H1 (cell line): ENCODE measurements at regions not wholly inside any gene's neighbourhood (a gene's known extent, or its start where the extent isn't known, plus 50 kb on each side); places are given as distances from the start of the nearest gene placed in this dataset.
A peak's percentile ranks its signal among the peaks of the same experiment; 100 is the strongest.

Experiments used
- CTCF ChIA-PET: fragments of 300-600 bp; sonication (Branson Sonifier 250); formaldehyde crosslinking; loops from one replicate; lab custom pipeline; 2021; ENCODE audit not compliant: partially characterized antibody; lab: Charles Lee
- POLR2A ChIA-PET: fragments of 300-600 bp; sonication (Branson Sonifier 250); formaldehyde crosslinking; loops from one replicate; lab custom pipeline; 2021; ENCODE audit warnings: inconsistent platforms; ENCODE audit not compliant: partially characterized antibody; lab: Charles Lee
- DNase-seq, 2 experiments: peaks; one replicate each; pipeline versions ENCODE4 v3.0.0 to v3.0.0-alpha.2; 2010 to 2022; ENCODE audit warnings: low spot score in 2 of 2, low read depth in 1 of 2, mixed read lengths in 1 of 2
- FAIRE-seq: peaks from 2 replicates; lab custom pipeline; 2011; peaks lifted over from hg19 to GRCh38; lab: Jason Lieb, UNC
- H2AFZ ChIP-seq: 2 replicates; pipeline ENCODE4 v1.8.1; 2012; ENCODE audit warnings: low read length, inconsistent platforms
- H2AK5ac ChIP-seq: 2 replicates; pipeline ENCODE4 v1.6.1; 2013; ENCODE audit warnings: low read depth, low read length
- H2BK120ac ChIP-seq: replicated peaks from 2 replicates; pipeline ENCODE3; 2013; ENCODE audit warnings: low read depth, low read length, inconsistent platforms
- H2BK12ac ChIP-seq: 2 replicates; pipeline ENCODE4 v1.6.1; 2013; ENCODE audit warnings: low read depth, low read length
- H2BK15ac ChIP-seq: 2 replicates; pipeline ENCODE4 v1.6.1; 2013; ENCODE audit warnings: low read length
- H2BK20ac ChIP-seq: 2 replicates; pipeline ENCODE4 v1.6.1; 2013; ENCODE audit warnings: low read length
- H2BK5ac ChIP-seq: 2 replicates; pipeline ENCODE4 v1.6.1; 2013; ENCODE audit warnings: low read depth, low read length
- H3K14ac ChIP-seq: 2 replicates; pipeline ENCODE4 v1.6.1; 2013; ENCODE audit warnings: inconsistent platforms; ENCODE audit not compliant: insufficient read length
- H3K18ac ChIP-seq: 2 replicates; pipeline ENCODE4 v1.6.1; 2013; ENCODE audit warnings: low read length; ENCODE audit errors: extremely low read depth
- H3K23ac ChIP-seq: 2 replicates; pipeline ENCODE4 v1.6.1; 2013; ENCODE audit warnings: inconsistent platforms; ENCODE audit not compliant: insufficient read length
- H3K23me2 ChIP-seq: 2 replicates; pipeline ENCODE4 v1.6.1; 2013; ENCODE audit warnings: low read depth, low read length
- H3K27ac ChIP-seq: 2 replicates; pipeline ENCODE4 v1.6.1; 2011; ENCODE audit warnings: low read depth, low read length, inconsistent platforms
- H3K27me3 ChIP-seq, 4 experiments: replicated peaks in 1 of 4; 1 replicate in 1 of 4; 2 replicates in 3 of 4; pipeline versions ENCODE4 v1.6.1 to v1.8.1; 2011 to 2013; ENCODE audit warnings: low read length in 3 of 4, mild to moderate bottlenecking in 3 of 4, inconsistent platforms in 2 of 4, mixed read lengths in 2 of 4, moderate library complexity in 1 of 4; ENCODE audit not compliant: control insufficient read depth in 3 of 4, insufficient read depth in 3 of 4; ENCODE audit errors: extremely low read depth in 1 of 4
- H3K36me3 ChIP-seq, 4 experiments: 2 replicates each; pipeline versions ENCODE4 v1.6.1 to v1.8.1; 2011 to 2013; ENCODE audit warnings: mild to moderate bottlenecking in 4 of 4, low read length in 3 of 4, moderate library complexity in 2 of 4, control low read depth in 1 of 4, inconsistent platforms in 1 of 4; ENCODE audit not compliant: insufficient read depth in 4 of 4, control insufficient read depth in 2 of 4
- H3K4ac ChIP-seq: replicated peaks from 2 replicates; pipeline ENCODE3; 2013; ENCODE audit warnings: low read length, low read depth, mixed read lengths, inconsistent platforms; ENCODE audit not compliant: insufficient read length
- H3K4me1 ChIP-seq, 4 experiments: replicated peaks in 1 of 4; 1 replicate in 1 of 4; 2 replicates in 3 of 4; pipeline versions ENCODE4 v1.6.1 to v1.8.1; 2011 to 2013; ENCODE audit warnings: low read length in 3 of 4, inconsistent platforms in 2 of 4, mixed read lengths in 1 of 4; ENCODE audit not compliant: insufficient read depth in 4 of 4, control insufficient read depth in 3 of 4
- H3K4me2 ChIP-seq, 2 experiments: 2 replicates each; pipeline versions ENCODE4 v1.6.1 to v1.8.1; 2011 to 2013; ENCODE audit warnings: low read depth in 2 of 2, low read length in 2 of 2, control low read depth in 1 of 2, inconsistent platforms in 1 of 2, mild to moderate bottlenecking in 1 of 2; ENCODE audit not compliant: insufficient read depth in 1 of 2
- H3K4me3 ChIP-seq, 4 experiments: fragments of 200-600, 300-600 bp in 1 of 4; sonication (generic), shearing (Covaris generic), sonication (Bioruptor Twin) in 1 of 4; 2 replicates each; pipeline versions ENCODE4 v1.5.1 to v1.8.1; 2011 to 2016; ENCODE audit warnings: low read length in 4 of 4, low read depth in 3 of 4, control low read depth in 2 of 4, inconsistent platforms in 2 of 4, mild to moderate bottlenecking in 2 of 4, mixed read lengths in 1 of 4, moderate library complexity in 1 of 4; ENCODE audit not compliant: insufficient read depth in 2 of 4; ENCODE audit errors: extremely low read depth in 1 of 4
- H3K56ac ChIP-seq: replicated peaks from 2 replicates; pipeline ENCODE3; 2013; ENCODE audit warnings: low read depth, mild to moderate bottlenecking, mixed read lengths, low read length, inconsistent platforms; ENCODE audit not compliant: insufficient read length
- H3K79me1 ChIP-seq: 2 replicates; pipeline ENCODE4 v1.6.1; 2013; ENCODE audit warnings: low read depth, low read length, control low read depth
- H3K79me2 ChIP-seq, 2 experiments: 2 replicates each; pipeline versions ENCODE4 v1.6.1 to v1.8.1; 2012 to 2013; ENCODE audit warnings: low read length in 2 of 2, mild to moderate bottlenecking in 2 of 2, inconsistent platforms in 1 of 2; ENCODE audit not compliant: insufficient read depth in 2 of 2, control insufficient read depth in 1 of 2
- H3K9ac ChIP-seq, 4 experiments: replicated peaks in 1 of 4; 1 replicate in 1 of 4; 2 replicates in 3 of 4; pipeline versions ENCODE4 v1.6.1 to v1.8.1; 2011 to 2013; ENCODE audit warnings: low read depth in 3 of 4, low read length in 3 of 4, control low read depth in 2 of 4, mild to moderate bottlenecking in 2 of 4, moderate library complexity in 2 of 4, inconsistent platforms in 1 of 4; ENCODE audit errors: extremely low read depth in 1 of 4
- H3K9me3 ChIP-seq, 2 experiments: 2 replicates each; pipeline versions ENCODE4 v1.6.1 to v1.8.1; 2012 to 2013; ENCODE audit warnings: mild to moderate bottlenecking in 2 of 2, moderate library complexity in 2 of 2, control low read depth in 1 of 2, inconsistent platforms in 1 of 2, low read depth in 1 of 2, low read length in 1 of 2, mixed read lengths in 1 of 2; ENCODE audit not compliant: insufficient read depth in 2 of 2
- H4K20me1 ChIP-seq, 2 experiments: replicated peaks in 1 of 2; 2 replicates each; pipeline versions ENCODE3 to v1.8.1; 2011 to 2013; ENCODE audit warnings: inconsistent platforms in 2 of 2, low read length in 2 of 2, mild to moderate bottlenecking in 1 of 2; ENCODE audit not compliant: insufficient read depth in 2 of 2, control insufficient read depth in 1 of 2
- H4K5ac ChIP-seq: 2 replicates; pipeline ENCODE4 v1.6.1; 2013; ENCODE audit warnings: low read length, low read depth, mixed read lengths, inconsistent platforms; ENCODE audit not compliant: insufficient read length
- H4K8ac ChIP-seq: 2 replicates; pipeline ENCODE4 v1.8.0; 2013; ENCODE audit warnings: mild to moderate bottlenecking, moderate library complexity, low read length, inconsistent platforms; ENCODE audit not compliant: insufficient read depth; ENCODE audit errors: extremely low read depth
- H4K91ac ChIP-seq: replicated peaks from 2 replicates; pipeline ENCODE3; 2013; ENCODE audit warnings: low read length, mixed read lengths, inconsistent platforms; ENCODE audit not compliant: insufficient read length
- BACH1 ChIP-seq: IDR thresholded peaks from 2 replicates; pipeline ENCODE4 v1.6.1; 2012; ENCODE audit warnings: low read length, improper control_type of control experiment
- CBX5 ChIP-seq: fragments of 300-800, 300-1000 bp; sonication (generic); IDR thresholded peaks from 2 replicates; pipeline ENCODE4 v1.7.1; 2016; ENCODE audit warnings: antibody characterized with exemption, low read length, low read depth
- FOSL1 ChIP-seq: IDR thresholded peaks from 2 replicates; pipeline ENCODE4 v1.6.1; 2011; ENCODE audit warnings: mild to moderate bottlenecking, low read depth, low read length, moderate library complexity; ENCODE audit not compliant: insufficient read depth
- JUN ChIP-seq: IDR thresholded peaks from 2 replicates; pipeline ENCODE4 v1.6.1; 2011; ENCODE audit warnings: low read depth, mild to moderate bottlenecking, improper control_type of control experiment, low read length
- MAFK ChIP-seq: IDR thresholded peaks from 2 replicates; pipeline ENCODE4 v1.6.1; 2012; ENCODE audit warnings: low read depth, mild to moderate bottlenecking, improper control_type of control experiment, low read length
- PHF8 ChIP-seq: fragments of 200-600 bp; sonication (generic); conservative IDR thresholded peaks from 2 replicates; pipeline ENCODE4 v1.7.1; 2012; ENCODE audit warnings: low read depth, mild to moderate bottlenecking, inconsistent platforms, low read length, moderate library complexity
- POU5F1 ChIP-seq: IDR thresholded peaks from 2 replicates; pipeline ENCODE4 v1.6.1; 2011; ENCODE audit warnings: low read depth, mild to moderate bottlenecking, low read length, moderate library complexity
- RFX5 ChIP-seq: IDR thresholded peaks from 2 replicates; pipeline ENCODE4 v1.6.1; 2011; ENCODE audit warnings: low read depth, low read length, improper control_type of control experiment, borderline replicate concordance
- RXRA ChIP-seq: IDR thresholded peaks from 2 replicates; pipeline ENCODE4 v1.6.1; 2011; ENCODE audit warnings: low read depth, mild to moderate bottlenecking, low read length, moderate library complexity; ENCODE audit not compliant: insufficient read depth
- TAF1 ChIP-seq: IDR thresholded peaks from 2 replicates; pipeline ENCODE4 v1.6.1; 2011; ENCODE audit warnings: mild to moderate bottlenecking, low read depth, low read length
- YY1 ChIP-seq: IDR thresholded peaks from 2 replicates; pipeline ENCODE4 v1.6.1; 2011; ENCODE audit warnings: low read depth, mild to moderate bottlenecking, low read length
- WGBS, 2 experiments: shearing (Covaris generic) in 1 of 2; methylation state at CpG; one replicate each; pipeline versions ENCODE4 v1.1.6 to v1.1.7; 2013 to 2015; ENCODE audit warnings: low lambda C conversion rate in 2 of 2, mixed read lengths in 2 of 2, inconsistent platforms in 1 of 2, low coverage in 1 of 2, missing lambda C conversion rate in 1 of 2; ENCODE audit not compliant: insufficient replicate concordance in 2 of 2, insufficient coverage in 1 of 2, insufficient read length in 1 of 2; ENCODE audit errors: extremely low coverage in 1 of 2, missing lambda C conversion rate in 1 of 2; 5-methylcytosine and 5-hydroxymethylcytosine counted together
- TF ChIP-seq, protein P1 (sequence below): IDR thresholded peaks from 2 replicates; pipeline ENCODE4 v1.6.1; 2012; ENCODE audit warnings: low read length, inconsistent platforms
- TF ChIP-seq, protein P2 (sequence below): IDR thresholded peaks from 2 replicates; pipeline ENCODE4 v1.6.1; 2012; ENCODE audit warnings: inconsistent platforms

GRCh38 chr5:176723440-176723839 is 76.2 kb downstream of the TSPAN17 start:
- Histone ChIP-seq H4K5ac (no peak overlapping the region), H3K9ac (no peak overlapping the region), H4K91ac (no peak overlapping the region), H3K56ac (no peak overlapping the region), H3K23ac (no peak overlapping the region), H3K4me2 (no peak overlapping the region), H3K4me3 (no peak overlapping the region), H3K18ac (no peak overlapping the region; the same call in none of the 2 replicates), H2BK12ac (no peak overlapping the region), H3K36me3 (no peaks in the 10 kb centered on the region), H2BK20ac (no peak overlapping the region; the same call in 1 of the 2 replicates), H3K4me1 (peaks cover 0 to 24% (median 10%) of the 10 kb centered on the region in 4 experiments; a peak in 5 of 7 replicates), H2AFZ (no peak overlapping the region), H3K23me2 (no peaks in the 10 kb centered on the region; the same call in 1 of the 2 replicates), H3K79me1 (no peaks in the 10 kb centered on the region), H2BK5ac (no peak overlapping the region), H3K14ac (no peak overlapping the region), H3K4ac (no peak overlapping the region), H2BK120ac (no peak overlapping the region), H3K79me2 (no peaks in the 10 kb centered on the region), H3K27me3 (peaks cover 0 to 6% (median 4%) of the 10 kb centered on the region in 4 experiments; a peak in 3 of 7 replicates), H3K27ac (no peak overlapping the region), H2BK15ac (peak overlapping the region; percentile 61; the same call in 1 of the 2 replicates), H2AK5ac (no peak overlapping the region), H4K8ac (no peak overlapping the region), H4K20me1 (no peaks in the 10 kb centered on the region), H3K9me3 (no peaks in the 10 kb centered on the region)
- TF ChIP-seq, protein P1, sequence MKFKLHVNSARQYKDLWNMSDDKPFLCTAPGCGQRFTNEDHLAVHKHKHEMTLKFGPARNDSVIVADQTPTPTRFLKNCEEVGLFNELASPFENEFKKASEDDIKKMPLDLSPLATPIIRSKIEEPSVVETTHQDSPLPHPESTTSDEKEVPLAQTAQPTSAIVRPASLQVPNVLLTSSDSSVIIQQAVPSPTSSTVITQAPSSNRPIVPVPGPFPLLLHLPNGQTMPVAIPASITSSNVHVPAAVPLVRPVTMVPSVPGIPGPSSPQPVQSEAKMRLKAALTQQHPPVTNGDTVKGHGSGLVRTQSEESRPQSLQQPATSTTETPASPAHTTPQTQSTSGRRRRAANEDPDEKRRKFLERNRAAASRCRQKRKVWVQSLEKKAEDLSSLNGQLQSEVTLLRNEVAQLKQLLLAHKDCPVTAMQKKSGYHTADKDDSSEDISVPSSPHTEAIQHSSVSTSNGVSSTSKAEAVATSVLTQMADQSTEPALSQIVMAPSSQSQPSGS: no peak
- TF ChIP-seq CBX5 (no peak), BACH1 (no peak), POU5F1 (no peak), TAF1 (no peak), RFX5 (no peak), YY1 (no peak), FOSL1 (no peak), JUN (no peak), MAFK (no peak), RXRA (no peak), PHF8 (no peak)
- TF ChIP-seq, protein P2, sequence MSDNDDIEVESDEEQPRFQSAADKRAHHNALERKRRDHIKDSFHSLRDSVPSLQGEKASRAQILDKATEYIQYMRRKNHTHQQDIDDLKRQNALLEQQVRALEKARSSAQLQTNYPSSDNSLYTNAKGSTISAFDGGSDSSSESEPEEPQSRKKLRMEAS: no peak
- POLR2A ChIA-PET: interaction anchor here (0.8 to 2.2 kb wide), 4 partner anchors 9 to 55 kb away, joined by 3 to 7 read pairs (median 4); no protein-coding TSS in a partner anchor
- CTCF ChIA-PET: interaction anchor here (1.0 to 7.5 kb wide), 11 partner anchors 11 to 89 kb away, joined by 3 to 54 read pairs (median 5); no protein-coding TSS in a partner anchor
- WGBS, 2 experiments: 77% methylated on average over 3 of the region's 3 CpGs; no CpG with 5 or more reads in 1 of the 2 experiments
- no peak for FAIRE-seq
- DNase-seq: no peak
